Amniotic stem cell (primary cell): ENCODE measurements at regions not wholly inside any gene's neighbourhood (a gene's known extent, or its start where the extent isn't known, plus 50 kb on each side); places are given as distances from the start of the nearest gene placed in this dataset.

Source experiments
- DNase-seq: peaks from one replicate; lab custom pipeline; 2025; lab: John Stamatoyannopoulos, UW

DNA sequence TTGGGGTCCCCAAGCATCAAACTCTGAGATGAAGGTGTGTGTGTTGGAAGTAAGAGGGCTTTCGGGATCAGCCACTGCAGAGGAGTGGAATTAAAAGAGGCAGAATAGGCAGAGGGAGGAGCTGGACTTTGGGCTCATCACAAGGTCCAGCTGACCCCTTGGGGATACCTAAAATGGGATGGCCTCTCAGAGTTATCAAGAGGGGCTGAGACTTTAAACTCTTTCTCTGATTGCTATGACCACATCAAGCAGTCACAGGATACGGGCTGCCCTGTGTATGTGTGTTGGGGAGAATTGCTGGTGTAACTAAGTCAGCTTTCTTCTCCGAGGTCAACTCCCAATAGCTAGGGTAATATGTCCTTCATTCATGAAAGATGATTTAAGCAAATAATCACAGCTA is 127.7 kb upstream of the SLC14A2 start:
- DNase-seq, result no peak

DNA sequence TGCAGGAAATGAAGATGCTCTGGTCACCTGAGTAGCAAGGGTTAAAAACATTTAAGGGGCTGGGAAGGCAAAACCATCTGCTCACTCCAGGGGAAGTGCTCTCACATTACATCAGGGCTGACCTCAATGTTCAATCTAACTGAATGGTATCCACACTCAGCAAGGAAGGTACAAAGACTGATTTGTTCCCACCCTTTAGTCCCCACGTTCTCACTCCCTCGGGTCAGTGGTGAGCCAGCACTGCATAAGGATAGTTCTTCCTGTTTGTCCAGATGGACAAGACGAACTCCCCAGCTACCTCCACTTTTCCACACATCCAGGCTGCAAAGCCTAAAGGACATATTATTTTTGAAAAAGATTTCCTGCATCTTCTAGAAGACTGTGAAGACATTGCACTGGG is 126.6 kb upstream of the SLC14A2 start:
- DNase-seq, result no peak

GRCh38 chr18:45493830-45494229 is 121.4 kb upstream of the SLC14A2 start:
- DNase-seq, result no peak

DNA sequence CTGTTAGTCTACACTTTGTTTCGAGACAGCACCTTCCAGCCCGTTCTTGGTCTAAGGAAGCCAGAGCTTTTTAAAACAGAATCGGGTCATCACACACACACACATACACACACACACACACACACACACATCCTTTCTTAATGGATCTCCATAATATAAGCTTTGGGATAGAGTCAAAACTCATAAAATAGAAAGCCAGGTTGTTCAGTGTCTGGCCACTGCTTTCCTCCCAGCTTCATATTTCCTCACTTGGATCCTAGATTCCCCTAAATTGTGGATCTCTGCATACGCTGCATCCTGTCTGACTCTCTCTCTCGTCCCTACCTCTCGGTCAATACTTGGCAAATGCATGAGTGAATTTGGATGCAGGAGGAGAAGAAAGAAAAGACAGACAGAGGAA is 120.5 kb upstream of the SLC14A2 start:
- DNase-seq, result no peak

GRCh38 chr18:45496741-45497140 is 118.5 kb upstream of the SLC14A2 start:
- DNase-seq, result no peak

GRCh38 chr18:45497595-45498286 is 117.5 kb upstream of the SLC14A2 start:
- DNase-seq, result no peak

- no peak for DNase-seq
Measured at GRCh38 chr18:45498287-45498658, 117.0 kb upstream of the SLC14A2 start.

DNA sequence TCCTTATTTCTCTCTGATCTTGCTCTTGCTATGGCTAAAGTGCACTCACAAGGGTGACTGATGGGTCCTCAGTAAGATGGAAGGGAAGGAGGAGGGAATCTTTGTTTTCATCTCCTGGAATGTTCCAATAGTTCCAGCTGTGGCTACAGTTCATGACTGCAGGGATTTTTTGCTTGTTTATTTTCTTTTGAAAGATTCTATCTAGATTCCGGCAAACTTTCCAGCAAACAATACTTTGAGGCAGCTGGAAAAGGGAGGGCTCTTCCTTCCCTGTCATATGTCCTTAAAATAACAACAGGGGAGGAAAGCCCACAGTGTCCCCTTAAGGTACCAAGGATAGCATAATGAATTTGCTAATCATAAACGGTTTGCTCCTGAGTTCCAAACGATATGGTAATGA is 111.3 kb upstream of the SLC14A2 start:
- no peak for DNase-seq

GRCh38 chr18:45505497-45506206 is 109.6 kb upstream of the SLC14A2 start:
- no peak for DNase-seq

DNA sequence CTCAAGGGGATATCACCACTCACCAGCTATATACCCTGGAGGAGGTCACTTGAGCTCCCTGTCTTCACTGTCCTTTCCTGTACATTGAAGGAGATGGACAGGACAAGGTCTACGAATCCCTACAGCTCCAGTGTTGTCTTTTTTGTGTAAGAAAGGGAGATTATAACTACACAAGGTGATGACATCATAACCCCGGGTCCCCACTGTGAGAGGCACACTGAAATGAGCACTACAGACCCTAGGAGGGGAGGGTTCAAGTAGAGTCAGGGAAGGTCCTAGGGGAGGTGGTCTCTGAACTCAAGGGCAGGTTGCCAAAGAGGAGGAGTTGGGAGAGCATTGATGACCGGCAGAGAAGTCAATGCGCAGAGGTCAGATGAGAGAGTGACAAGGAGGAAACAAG is 108.3 kb upstream of the SLC14A2 start:
- no peak for DNase-seq

- no peak for DNase-seq
Measured at GRCh38 chr18:45509535-45509934, 105.7 kb upstream of the SLC14A2 start.

DNA sequence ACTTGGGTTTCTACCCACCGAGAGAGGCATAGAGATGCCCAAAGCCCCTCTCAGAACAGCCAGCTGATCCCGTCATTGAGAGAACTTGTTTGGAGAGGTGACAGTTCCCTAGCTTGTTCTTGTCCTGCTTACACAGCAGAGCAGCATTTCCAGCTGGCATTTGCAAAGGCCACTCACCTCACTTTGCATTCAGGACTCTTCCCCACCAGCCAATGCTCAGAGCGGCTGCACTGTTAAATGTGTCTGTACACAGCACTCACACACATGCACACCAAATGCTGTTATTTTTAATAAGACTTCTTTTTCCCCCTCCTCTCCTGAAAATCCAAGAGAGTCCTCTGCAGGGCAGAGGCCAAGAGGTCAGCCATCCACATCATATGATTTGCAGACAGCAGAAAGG is 104.6 kb upstream of the SLC14A2 start:
- no peak for DNase-seq

- DNase-seq, result no peak
Measured at GRCh38 chr18:45512363-45512953, 102.8 kb upstream of the SLC14A2 start.

DNA sequence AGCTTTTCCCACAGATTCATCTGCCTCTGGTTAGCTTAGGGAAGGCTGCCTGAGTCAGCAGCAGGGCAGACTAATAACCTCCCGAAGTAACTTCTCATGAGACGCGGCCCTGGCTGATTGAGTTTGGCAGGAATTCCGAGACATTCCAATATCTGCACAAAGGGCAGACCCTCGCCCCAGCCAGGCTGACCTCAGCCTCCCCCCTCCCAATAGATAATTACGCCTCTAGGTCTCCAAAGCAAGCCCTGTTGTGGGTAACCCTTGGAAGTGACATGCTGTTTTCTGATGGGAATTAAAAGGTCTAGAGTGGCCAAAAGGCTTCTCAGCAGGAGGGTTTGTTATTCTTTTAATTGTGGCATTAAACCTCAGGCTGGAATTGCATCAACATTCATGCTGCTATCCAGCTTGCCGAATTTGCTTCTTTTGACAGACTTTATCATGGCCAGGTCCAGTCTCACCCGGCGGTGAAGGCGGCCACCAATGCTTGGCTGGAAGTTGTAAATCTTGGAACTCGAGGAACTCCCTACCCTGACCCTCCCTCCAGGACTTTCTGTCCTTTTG is 98.0 kb upstream of the SLC14A2 start:
- DNase-seq, result no peak

- no peak for DNase-seq
Measured at GRCh38 chr18:45518311-45519155, 96.7 kb upstream of the SLC14A2 start.

DNA sequence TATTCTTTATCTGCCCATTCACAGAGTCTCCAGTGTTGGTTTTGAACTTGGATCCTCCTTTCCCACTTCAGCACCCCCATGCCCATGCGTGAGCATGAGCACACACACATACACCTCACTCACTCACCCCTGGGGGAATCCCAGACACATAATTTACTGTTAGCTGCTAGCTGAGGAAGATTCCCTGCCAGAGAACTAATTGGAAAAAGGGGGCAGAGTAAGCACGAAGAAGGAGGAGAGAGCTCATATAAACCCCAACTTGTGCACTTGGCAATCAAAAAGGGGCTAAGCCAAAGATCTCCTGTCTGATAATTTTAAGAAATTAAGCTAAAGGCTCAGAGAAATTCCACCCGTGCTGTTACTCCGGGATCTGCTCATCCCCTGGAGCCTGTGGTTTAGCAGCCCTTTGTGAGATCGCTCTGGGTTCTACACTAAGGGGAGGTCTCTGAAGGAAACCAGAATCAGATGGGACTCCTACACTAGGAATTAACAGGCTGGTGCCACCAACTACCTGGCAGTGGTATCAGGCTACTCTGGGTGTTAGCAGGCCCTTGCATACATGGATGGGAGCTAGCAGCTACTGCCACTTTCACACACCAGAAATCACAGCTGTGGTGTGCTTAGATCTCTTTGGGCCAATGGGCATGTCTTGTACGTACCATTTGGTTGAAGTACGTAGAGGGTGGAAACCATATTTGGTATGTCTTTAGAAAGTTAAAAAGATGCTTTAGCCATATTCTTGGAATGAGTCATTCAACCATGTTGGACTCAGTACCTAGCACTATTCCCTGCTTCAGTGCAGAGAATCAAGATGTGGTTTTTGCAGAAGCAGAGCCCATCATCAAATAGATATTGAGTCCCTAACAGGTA is 95.6 kb upstream of the SLC14A2 start:
- no peak for DNase-seq

GRCh38 chr18:45521136-45521535 is 94.1 kb upstream of the SLC14A2 start:
- DNase-seq, result peak; percentile 22

DNA sequence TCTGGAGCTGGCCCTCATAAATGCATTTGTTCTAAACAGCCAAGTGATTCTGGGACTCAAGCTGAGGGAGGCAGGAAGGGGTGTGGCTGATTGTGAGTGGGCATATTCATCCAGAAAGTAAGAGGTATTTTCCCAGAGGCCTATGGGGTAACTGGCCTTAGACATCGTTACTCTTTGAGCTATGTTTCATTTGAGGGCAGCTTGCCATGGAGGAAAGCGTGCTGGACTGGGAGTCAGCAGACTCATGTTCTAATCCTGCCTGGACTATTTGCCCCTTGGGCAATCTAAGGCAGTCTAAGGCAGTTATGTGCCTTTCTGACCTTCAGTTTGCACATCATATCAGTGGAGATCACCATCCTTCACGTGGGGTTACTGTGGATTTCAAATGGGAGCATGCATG is 93.5 kb upstream of the SLC14A2 start:
- no peak for DNase-seq

- no peak for DNase-seq
Measured at GRCh38 chr18:45522371-45522770, 92.9 kb upstream of the SLC14A2 start.

GRCh38 chr18:45525301-45525700 is 90.0 kb upstream of the SLC14A2 start:
- no peak for DNase-seq

- no peak for DNase-seq
Measured at GRCh38 chr18:45526114-45526841, 89.0 kb upstream of the SLC14A2 start.
